ENCODE measurements at regions not wholly inside any gene's neighbourhood (a gene's known extent, or its start where the extent isn't known, plus 50 kb on each side); places are given as distances from the start of the nearest gene placed in this dataset.

DNA sequence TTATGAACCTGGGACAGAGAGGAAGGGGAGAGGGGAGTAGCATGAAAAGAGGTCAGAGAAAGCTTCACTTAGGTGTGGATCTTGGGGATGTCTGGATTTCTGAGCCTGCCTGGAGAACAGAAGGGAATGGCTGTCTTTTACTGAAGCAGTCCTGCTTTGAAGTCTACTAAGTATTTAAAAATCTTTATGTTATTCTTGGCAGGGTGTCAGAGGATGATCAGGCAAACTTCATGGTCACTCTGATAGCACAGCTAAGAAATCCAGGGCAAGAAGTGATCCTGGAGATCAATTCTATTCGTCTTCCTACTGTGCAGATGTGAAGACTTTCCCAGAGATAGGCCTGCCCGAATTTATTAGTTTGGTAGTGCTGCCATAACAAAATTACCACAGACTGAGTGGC lies 464.4 kb upstream of the BOD1L1 start:
- no peak for TF ChIP-seq RXRA (IDR thresholded peaks at IDR 0.05; ENCODE audit: insufficient read depth, low read depth, low read length)
- TF ChIP-seq TBP (IDR thresholded peaks at IDR 0.05; ENCODE audit: low read depth, low read length), result no peak
- no peak for TF ChIP-seq POLR2A (IDR thresholded peaks at IDR 0.05; ENCODE audit: control extremely low read depth in 1 of 2, low read depth in 2 of 2, low read length in 2 of 2)
- no peak for TF ChIP-seq KDM1A (IDR thresholded peaks at IDR 0.05; ENCODE audit: borderline replicate concordance, low read length)
- no peak for TF ChIP-seq JUN (IDR thresholded peaks at IDR 0.05; ENCODE audit: low read depth, low read length)

All from H1 (cell line).